GM23338 (cell line): ENCODE measurements at regions not wholly inside any gene's neighbourhood (a gene's known extent, or its start where the extent isn't known, plus 50 kb on each side); places are given as distances from the start of the nearest gene placed in this dataset.

ENCODE experiments used
- ATAC-seq: fragments of 200-7000 bp; cut with Tn5 transposase; 3 replicates; pipeline ENCODE4 v1.9.1; 2020
- DNase-seq: peaks from one replicate; pipeline ENCODE4 v3.0.0-alpha.2; 2015; ENCODE audit warnings: low spot score
- H2AFZ ChIP-seq: fragments of 200-600 bp; sonication (generic); 2 replicates; pipeline ENCODE4 v1.8.0; 2016; ENCODE audit warnings: antibody characterized with exemption, mild to moderate bottlenecking, moderate library complexity
- H3F3A ChIP-seq: fragments of 200-600 bp; sonication (generic); replicated peaks from 2 replicates; pipeline ENCODE4 v1.8.0; 2017; ENCODE audit warnings: antibody characterized with exemption, mixed run types, low read depth
- H3K27ac ChIP-seq: fragments of 200-600 bp; sonication (generic); 2 replicates; pipeline ENCODE4 v1.6.1; 2016; ENCODE audit warnings: low read depth
- H3K27me3 ChIP-seq: fragments of 200-600 bp; sonication (generic); 2 replicates; pipeline ENCODE4 v1.8.0; 2016; ENCODE audit warnings: mild to moderate bottlenecking, mixed run types, moderate library complexity; ENCODE audit not compliant: insufficient read depth
- H3K36me3 ChIP-seq: fragments of 200-600 bp; sonication (generic); 2 replicates; pipeline ENCODE4 v1.8.0; 2016; ENCODE audit warnings: mild to moderate bottlenecking; ENCODE audit not compliant: insufficient read depth
- H3K4me1 ChIP-seq: fragments of 200-600 bp; sonication (generic); 2 replicates; pipeline ENCODE4 v1.8.0; 2016; ENCODE audit warnings: mild to moderate bottlenecking, moderate library complexity; ENCODE audit not compliant: insufficient read depth
- H3K4me2 ChIP-seq: fragments of 200-600 bp; sonication (generic); 2 replicates; pipeline ENCODE4 v1.7.1; 2017; ENCODE audit warnings: mixed run types
- H3K4me3 ChIP-seq: fragments of 200-600 bp; sonication (generic); 2 replicates; pipeline ENCODE4 v1.6.1; 2016; ENCODE audit warnings: mixed run types
- H3K79me2 ChIP-seq: fragments of 200-600 bp; sonication (generic); replicated peaks from 2 replicates; pipeline ENCODE4 v1.8.0; 2017; ENCODE audit warnings: mild to moderate bottlenecking; ENCODE audit not compliant: insufficient read depth
- H3K9me2 ChIP-seq: fragments of 200-600 bp; sonication (generic); 2 replicates; pipeline ENCODE4 v1.8.0; 2017; ENCODE audit not compliant: insufficient read depth
- H4K20me1 ChIP-seq: fragments of 200-600 bp; sonication (generic); replicated peaks from 2 replicates; pipeline ENCODE4 v1.8.0; 2017; ENCODE audit warnings: mild to moderate bottlenecking; ENCODE audit not compliant: insufficient read depth
- H3K27ac Mint-ChIP-seq: 2 replicates; pipeline ENCODE4 v1.8.0; 2020; ENCODE audit warnings: inconsistent platforms, mild to moderate bottlenecking, moderate library complexity, mixed read lengths
- H3K27me3 Mint-ChIP-seq: 3 replicates; pipeline ENCODE4 v1.8.0; 2022; ENCODE audit warnings: low read depth, mild to moderate bottlenecking, moderate library complexity, mixed read lengths, inconsistent platforms; ENCODE audit not compliant: insufficient read depth, poor library complexity
- H3K36me3 Mint-ChIP-seq: 3 replicates; pipeline ENCODE4 v1.8.0; 2021; ENCODE audit warnings: low read depth, mild to moderate bottlenecking, inconsistent platforms, moderate library complexity, mixed read lengths
- H3K4me1 Mint-ChIP-seq: 3 replicates; pipeline ENCODE4 v1.8.0; 2020; ENCODE audit warnings: mild to moderate bottlenecking, inconsistent platforms, mixed read lengths
- H3K4me3 Mint-ChIP-seq: 3 replicates; pipeline ENCODE4 v1.8.0; 2021; ENCODE audit warnings: moderate library complexity, mild to moderate bottlenecking, inconsistent platforms, mixed read lengths
- H3K9me3 Mint-ChIP-seq: 3 replicates; pipeline ENCODE4 v1.8.0; 2020; ENCODE audit warnings: moderate library complexity, mild to moderate bottlenecking, inconsistent platforms, mixed read lengths
- CREB1 ChIP-seq: fragments of 250-450 bp; sonication (Bioruptor Pico); IDR thresholded peaks from 2 replicates; pipeline ENCODE4 v1.5.0; 2020; ENCODE audit warnings: low read depth, mild to moderate bottlenecking, moderate library complexity
- EZH2 ChIP-seq: fragments of 200-600 bp; sonication (generic); IDR thresholded peaks from one replicate; pipeline ENCODE4 v1.8.0; 2017; ENCODE audit warnings: antibody characterized with exemption, mild to moderate bottlenecking, low read depth; ENCODE audit not compliant: unreplicated experiment
- EZH2phosphoT487 ChIP-seq: fragments of 200-600 bp; sonication (generic); IDR thresholded peaks from one replicate; pipeline ENCODE4 v1.8.1; 2018; ENCODE audit warnings: antibody characterized with exemption; ENCODE audit not compliant: unreplicated experiment
- JUNB ChIP-seq: IDR thresholded peaks from one replicate; pipeline ENCODE4 v1.6.1; 2016; ENCODE audit warnings: antibody characterized with exemption; ENCODE audit not compliant: unreplicated experiment
- NANOG ChIP-seq: IDR thresholded peaks from 2 replicates; pipeline ENCODE4 v1.6.1; 2016; ENCODE audit warnings: antibody characterized with exemption, borderline replicate concordance
- POLR2AphosphoS5 ChIP-seq: IDR thresholded peaks from 2 replicates; pipeline ENCODE4 v1.6.1; 2016; ENCODE audit warnings: antibody characterized with exemption, low read depth
- REST ChIP-seq: IDR thresholded peaks from one replicate; pipeline ENCODE4 v1.6.1; 2018; ENCODE audit warnings: antibody characterized with exemption; ENCODE audit not compliant: unreplicated experiment
- STAT1 ChIP-seq: IDR thresholded peaks from one replicate; pipeline ENCODE4 v1.6.1; 2016; ENCODE audit warnings: antibody characterized with exemption; ENCODE audit not compliant: unreplicated experiment
- ZNF114 ChIP-seq: fragments of 250-450 bp; sonication (Bioruptor Pico); IDR thresholded peaks from 2 replicates; pipeline ENCODE4 v1.5.0; 2020; ENCODE audit warnings: mild to moderate bottlenecking, moderate library complexity
- ZNF331 ChIP-seq: fragments of 250-450 bp; sonication (Bioruptor Pico); IDR thresholded peaks from 2 replicates; pipeline ENCODE4 v1.5.0; 2020; ENCODE audit warnings: low read depth, mild to moderate bottlenecking, moderate library complexity
- TF ChIP-seq, protein P1 (sequence below): fragments of 250-450 bp; sonication (Bioruptor Pico); IDR thresholded peaks from 2 replicates; pipeline ENCODE4 v1.5.0; 2020; ENCODE audit warnings: mild to moderate bottlenecking, moderate library complexity
- TF ChIP-seq, protein P2 (sequence below), 2 experiments: fragments of 200-600 bp in 1 of 2; sonication (generic) in 1 of 2; conservative IDR thresholded peaks; 2 replicates each; pipeline versions ENCODE4 v1.5.1 to v1.6.1; 2016 to 2017; ENCODE audit warnings: antibody characterized with exemption in 2 of 2, low read depth in 2 of 2, mild to moderate bottlenecking in 2 of 2, moderate library complexity in 1 of 2
- TF ChIP-seq, protein P3 (sequence below): IDR thresholded peaks from 2 replicates; pipeline ENCODE4 v1.6.1; 2016; ENCODE audit warnings: antibody characterized with exemption

DNA sequence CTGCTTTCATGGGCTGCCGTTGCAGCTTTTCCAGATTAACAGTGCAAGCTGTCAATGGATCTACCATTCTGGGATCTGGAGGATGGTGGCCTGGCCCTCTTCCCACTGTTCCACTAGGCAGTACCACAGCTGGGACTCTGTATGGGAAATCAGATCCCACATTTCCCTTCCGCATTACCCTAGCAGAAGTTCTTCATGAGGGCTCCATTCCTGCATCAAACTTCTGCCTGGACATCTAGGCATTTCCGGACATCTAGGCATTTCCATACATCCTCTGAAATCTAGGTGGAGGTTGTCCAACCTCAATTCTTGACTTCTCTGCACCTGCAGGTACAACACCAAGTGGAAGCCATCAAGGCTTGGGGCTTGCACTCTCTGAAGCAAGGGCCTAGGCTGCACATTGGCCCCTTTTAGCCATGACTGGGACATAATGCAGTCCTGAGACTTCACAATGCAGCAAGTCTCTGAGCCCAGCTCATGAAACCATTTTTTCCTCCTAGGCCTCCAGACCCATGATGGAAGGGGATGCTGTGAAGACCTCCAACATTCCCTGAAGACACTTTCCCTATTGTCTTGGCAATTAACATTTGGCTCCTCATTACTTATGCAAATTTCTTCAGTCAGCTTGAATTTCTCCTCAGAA is 863.3 kb downstream of the C12orf50 start (continued):
- TF ChIP-seq, protein P1, sequence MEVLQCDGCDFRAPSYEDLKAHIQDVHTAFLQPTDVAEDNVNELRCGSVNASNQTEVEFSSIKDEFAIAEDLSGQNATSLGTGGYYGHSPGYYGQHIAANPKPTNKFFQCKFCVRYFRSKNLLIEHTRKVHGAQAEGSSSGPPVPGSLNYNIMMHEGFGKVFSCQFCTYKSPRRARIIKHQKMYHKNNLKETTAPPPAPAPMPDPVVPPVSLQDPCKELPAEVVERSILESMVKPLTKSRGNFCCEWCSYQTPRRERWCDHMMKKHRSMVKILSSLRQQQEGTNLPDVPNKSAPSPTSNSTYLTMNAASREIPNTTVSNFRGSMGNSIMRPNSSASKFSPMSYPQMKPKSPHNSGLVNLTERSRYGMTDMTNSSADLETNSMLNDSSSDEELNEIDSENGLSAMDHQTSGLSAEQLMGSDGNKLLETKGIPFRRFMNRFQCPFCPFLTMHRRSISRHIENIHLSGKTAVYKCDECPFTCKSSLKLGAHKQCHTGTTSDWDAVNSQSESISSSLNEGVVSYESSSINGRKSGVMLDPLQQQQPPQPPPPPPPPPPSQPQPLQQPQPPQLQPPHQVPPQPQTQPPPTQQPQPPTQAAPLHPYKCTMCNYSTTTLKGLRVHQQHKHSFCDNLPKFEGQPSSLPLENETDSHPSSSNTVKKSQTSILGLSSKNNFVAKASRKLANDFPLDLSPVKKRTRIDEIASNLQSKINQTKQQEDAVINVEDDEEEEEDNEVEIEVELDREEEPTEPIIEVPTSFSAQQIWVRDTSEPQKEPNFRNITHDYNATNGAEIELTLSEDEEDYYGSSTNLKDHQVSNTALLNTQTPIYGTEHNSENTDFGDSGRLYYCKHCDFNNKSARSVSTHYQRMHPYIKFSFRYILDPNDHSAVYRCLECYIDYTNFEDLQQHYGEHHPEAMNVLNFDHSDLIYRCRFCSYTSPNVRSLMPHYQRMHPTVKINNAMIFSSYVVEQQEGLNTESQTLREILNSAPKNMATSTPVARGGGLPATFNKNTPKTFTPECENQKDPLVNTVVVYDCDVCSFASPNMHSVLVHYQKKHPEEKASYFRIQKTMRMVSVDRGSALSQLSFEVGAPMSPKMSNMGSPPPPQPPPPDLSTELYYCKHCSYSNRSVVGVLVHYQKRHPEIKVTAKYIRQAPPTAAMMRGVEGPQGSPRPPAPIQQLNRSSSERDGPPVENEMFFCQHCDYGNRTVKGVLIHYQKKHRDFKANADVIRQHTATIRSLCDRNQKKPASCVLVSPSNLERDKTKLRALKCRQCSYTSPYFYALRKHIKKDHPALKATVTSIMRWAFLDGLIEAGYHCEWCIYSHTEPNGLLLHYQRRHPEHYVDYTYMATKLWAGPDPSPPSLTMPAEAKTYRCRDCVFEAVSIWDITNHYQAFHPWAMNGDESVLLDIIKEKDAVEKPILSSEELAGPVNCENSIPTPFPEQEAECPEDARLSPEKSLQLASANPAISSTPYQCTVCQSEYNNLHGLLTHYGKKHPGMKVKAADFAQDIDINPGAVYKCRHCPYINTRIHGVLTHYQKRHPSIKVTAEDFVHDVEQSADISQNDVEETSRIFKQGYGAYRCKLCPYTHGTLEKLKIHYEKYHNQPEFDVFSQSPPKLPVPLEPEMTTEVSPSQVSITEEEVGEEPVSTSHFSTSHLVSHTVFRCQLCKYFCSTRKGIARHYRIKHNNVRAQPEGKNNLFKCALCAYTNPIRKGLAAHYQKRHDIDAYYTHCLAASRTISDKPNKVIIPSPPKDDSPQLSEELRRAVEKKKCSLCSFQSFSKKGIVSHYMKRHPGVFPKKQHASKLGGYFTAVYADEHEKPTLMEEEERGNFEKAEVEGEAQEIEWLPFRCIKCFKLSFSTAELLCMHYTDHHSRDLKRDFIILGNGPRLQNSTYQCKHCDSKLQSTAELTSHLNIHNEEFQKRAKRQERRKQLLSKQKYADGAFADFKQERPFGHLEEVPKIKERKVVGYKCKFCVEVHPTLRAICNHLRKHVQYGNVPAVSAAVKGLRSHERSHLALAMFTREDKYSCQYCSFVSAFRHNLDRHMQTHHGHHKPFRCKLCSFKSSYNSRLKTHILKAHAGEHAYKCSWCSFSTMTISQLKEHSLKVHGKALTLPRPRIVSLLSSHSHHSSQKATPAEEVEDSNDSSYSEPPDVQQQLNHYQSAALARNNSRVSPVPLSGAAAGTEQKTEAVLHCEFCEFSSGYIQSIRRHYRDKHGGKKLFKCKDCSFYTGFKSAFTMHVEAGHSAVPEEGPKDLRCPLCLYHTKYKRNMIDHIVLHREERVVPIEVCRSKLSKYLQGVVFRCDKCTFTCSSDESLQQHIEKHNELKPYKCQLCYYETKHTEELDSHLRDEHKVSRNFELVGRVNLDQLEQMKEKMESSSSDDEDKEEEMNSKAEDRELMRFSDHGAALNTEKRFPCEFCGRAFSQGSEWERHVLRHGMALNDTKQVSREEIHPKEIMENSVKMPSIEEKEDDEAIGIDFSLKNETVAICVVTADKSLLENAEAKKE: no peak
- TF ChIP-seq ZNF114 (CRISPR knock-in tag): no peak

GRCh38 chr12:87163122-87163521 is 866.1 kb downstream of the C12orf50 start:
- Histone ChIP-seq H2AFZ (no peak overlapping the region), H3F3A (no peaks in the 10 kb centered on the region), H3K79me2 (no peaks in the 10 kb centered on the region), H3K27me3 (no peaks in the 10 kb centered on the region), H3K4me3 (no peak overlapping the region), H3K9me2 (no peaks in the 10 kb centered on the region), H3K4me1 (no peaks in the 10 kb centered on the region), H4K20me1 (no peaks in the 10 kb centered on the region), H3K4me2 (no peak overlapping the region), H3K27ac (no peak overlapping the region), H3K36me3 (peaks cover 15% of the 10 kb centered on the region)
- Mint-ChIP-seq H3K9me3 (peaks cover 42% of the 10 kb centered on the region), H3K4me3 (no peak overlapping the region), H3K27ac (no peak overlapping the region), H3K36me3 (peaks cover 29% of the 10 kb centered on the region), H3K27me3 (peaks cover 2% of the 10 kb centered on the region), H3K4me1 (no peaks in the 10 kb centered on the region)
- DNase-seq (no peak), ATAC-seq (no peak)
- TF ChIP-seq EZH2phosphoT487: no peak
- no peak for TF ChIP-seq EZH2
- TF ChIP-seq, protein P2, sequence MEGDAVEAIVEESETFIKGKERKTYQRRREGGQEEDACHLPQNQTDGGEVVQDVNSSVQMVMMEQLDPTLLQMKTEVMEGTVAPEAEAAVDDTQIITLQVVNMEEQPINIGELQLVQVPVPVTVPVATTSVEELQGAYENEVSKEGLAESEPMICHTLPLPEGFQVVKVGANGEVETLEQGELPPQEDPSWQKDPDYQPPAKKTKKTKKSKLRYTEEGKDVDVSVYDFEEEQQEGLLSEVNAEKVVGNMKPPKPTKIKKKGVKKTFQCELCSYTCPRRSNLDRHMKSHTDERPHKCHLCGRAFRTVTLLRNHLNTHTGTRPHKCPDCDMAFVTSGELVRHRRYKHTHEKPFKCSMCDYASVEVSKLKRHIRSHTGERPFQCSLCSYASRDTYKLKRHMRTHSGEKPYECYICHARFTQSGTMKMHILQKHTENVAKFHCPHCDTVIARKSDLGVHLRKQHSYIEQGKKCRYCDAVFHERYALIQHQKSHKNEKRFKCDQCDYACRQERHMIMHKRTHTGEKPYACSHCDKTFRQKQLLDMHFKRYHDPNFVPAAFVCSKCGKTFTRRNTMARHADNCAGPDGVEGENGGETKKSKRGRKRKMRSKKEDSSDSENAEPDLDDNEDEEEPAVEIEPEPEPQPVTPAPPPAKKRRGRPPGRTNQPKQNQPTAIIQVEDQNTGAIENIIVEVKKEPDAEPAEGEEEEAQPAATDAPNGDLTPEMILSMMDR (conservative IDR thresholded peaks at IDR 0.05; ENCODE audit: low read depth in 2 of 2): no peak
- TF ChIP-seq, protein P3, sequence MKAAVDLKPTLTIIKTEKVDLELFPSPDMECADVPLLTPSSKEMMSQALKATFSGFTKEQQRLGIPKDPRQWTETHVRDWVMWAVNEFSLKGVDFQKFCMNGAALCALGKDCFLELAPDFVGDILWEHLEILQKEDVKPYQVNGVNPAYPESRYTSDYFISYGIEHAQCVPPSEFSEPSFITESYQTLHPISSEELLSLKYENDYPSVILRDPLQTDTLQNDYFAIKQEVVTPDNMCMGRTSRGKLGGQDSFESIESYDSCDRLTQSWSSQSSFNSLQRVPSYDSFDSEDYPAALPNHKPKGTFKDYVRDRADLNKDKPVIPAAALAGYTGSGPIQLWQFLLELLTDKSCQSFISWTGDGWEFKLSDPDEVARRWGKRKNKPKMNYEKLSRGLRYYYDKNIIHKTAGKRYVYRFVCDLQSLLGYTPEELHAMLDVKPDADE: no peak
- no peak for TF ChIP-seq CREB1 (CRISPR knock-in tag)
- no peak for TF ChIP-seq JUNB
- no peak for TF ChIP-seq NANOG
- no peak for TF ChIP-seq ZNF114 (CRISPR knock-in tag)
- TF ChIP-seq ZNF331: no peak
- no peak for TF ChIP-seq STAT1
- TF ChIP-seq POLR2AphosphoS5: no peak
- TF ChIP-seq REST: no peak
